HCT116 (cell line): ENCODE measurements at regions not wholly inside any gene's neighbourhood (a gene's known extent, or its start where the extent isn't known, plus 50 kb on each side); places are given as distances from the start of the nearest gene placed in this dataset.

ENCODE experiments used
- ATAC-seq: fragments of 200-7000 bp; cut with Tn5 transposase; 2 replicates; pipeline ENCODE4 v1.9.1; 2020; ENCODE audit warnings: mild to moderate bottlenecking, moderate library complexity
- BruUV-seq: library from RNA; stranded (reverse); fragments of 400-500 nt; replicated peaks from 2 replicates; lab custom pipeline; 2021; lab: Mats Ljungman, UMichigan
- CTCF ChIA-PET: fragments of 300-600 bp; sonication (Branson Sonifier 250); formaldehyde crosslinking; loops from one replicate; lab custom pipeline; 2021; ENCODE audit warnings: antibody characterized with exemption; lab: Charles Lee
- POLR2A ChIA-PET: fragments of 300-600, 350-600 bp; sonication (Branson Sonifier 250); formaldehyde crosslinking; loops from one replicate; lab custom pipeline; 2021; ENCODE audit warnings: antibody characterized with exemption; lab: Charles Lee
- RAD21 ChIA-PET, 2 experiments: fragments of 300-600 bp; sonication (Branson Sonifier 250); formaldehyde crosslinking; loops; one replicate each; lab custom pipeline; 2023; ENCODE audit warnings: low total read pairs in 2 of 2; ENCODE audit not compliant: uncharacterized antibody in 2 of 2, unreplicated experiment in 2 of 2, low non-redundant PET in 1 of 2; lab: Charles Lee
- DNase-seq: peaks from one replicate; pipeline ENCODE4 v3.0.0-alpha.2; 2010; ENCODE audit warnings: low read depth, low spot score
- H2AFZ ChIP-seq: fragments of 200-600 bp; shearing (Covaris generic), sonication (generic); 2 replicates; pipeline ENCODE4 v1.6.1; 2017; ENCODE audit warnings: low read depth, mixed run types, mixed read lengths, antibody characterized with exemption, low read length; ENCODE audit not compliant: poor library complexity, severe bottlenecking
- H3K27ac ChIP-seq: 2 replicates; pipeline ENCODE4 v1.5.1; 2012; ENCODE audit warnings: low read depth, low read length
- H3K27me3 ChIP-seq: fragments of 200-600 bp; sonication (generic); 2 replicates; pipeline ENCODE4 v1.6.1; 2016; ENCODE audit warnings: mixed run types, low read length, mixed read lengths; ENCODE audit not compliant: insufficient read depth
- H3K36me3 ChIP-seq, 2 experiments: fragments of 200-500 bp in 1 of 2; fragments of 200-600 bp in 1 of 2; sonication (Bioruptor generic) in 1 of 2; sonication (generic) in 1 of 2; 2 replicates each; pipeline versions ENCODE4 v1.5.1 to v1.6.1; 2014 to 2016; ENCODE audit warnings: low read length in 2 of 2, inconsistent platforms in 1 of 2, mixed read lengths in 1 of 2, mixed run types in 1 of 2; ENCODE audit not compliant: insufficient read depth in 2 of 2, control insufficient read depth in 1 of 2
- H3K4me1 ChIP-seq, 2 experiments: fragments of 200-600 bp in 1 of 2; sonication (generic) in 1 of 2; 2 replicates each; pipeline versions ENCODE4 v1.5.1 to v1.6.1; 2012 to 2017; ENCODE audit warnings: low read length in 2 of 2, inconsistent platforms in 1 of 2, mild to moderate bottlenecking in 1 of 2, mixed read lengths in 1 of 2, mixed run types in 1 of 2, moderate library complexity in 1 of 2; ENCODE audit not compliant: insufficient read depth in 2 of 2, control insufficient read depth in 1 of 2
- H3K4me2 ChIP-seq: fragments of 200-600 bp; sonication (generic); 2 replicates; pipeline ENCODE4 v1.6.1; 2017; ENCODE audit warnings: mixed run types, low read length, mixed read lengths
- H3K4me3 ChIP-seq, 2 experiments: fragments of 200-600 bp in 1 of 2; sonication (generic) in 1 of 2; replicated peaks in 1 of 2; 2 replicates each; pipeline ENCODE4 v1.5.1; 2011 to 2016; ENCODE audit warnings: low read length in 2 of 2, control low read depth in 1 of 2, low read depth in 1 of 2, mild to moderate bottlenecking in 1 of 2, mixed read lengths in 1 of 2, mixed run types in 1 of 2
- H3K79me2 ChIP-seq: fragments of 200-600 bp; sonication (generic); 2 replicates; pipeline ENCODE4 v1.6.1; 2017; ENCODE audit warnings: mild to moderate bottlenecking, mixed run types, low read length, moderate library complexity, mixed read lengths; ENCODE audit not compliant: insufficient read depth
- H3K9ac ChIP-seq: fragments of 200-600 bp; sonication (generic); 2 replicates; pipeline ENCODE4 v1.6.1; 2016; ENCODE audit warnings: low read length, mixed read lengths
- H3K9me2 ChIP-seq: fragments of 200-600 bp; sonication (generic), shearing (Covaris generic); 2 replicates; pipeline ENCODE4 v1.6.1; 2017; ENCODE audit warnings: mixed run types, mild to moderate bottlenecking, moderate library complexity; ENCODE audit not compliant: insufficient read depth
- H3K9me3 ChIP-seq, 2 experiments: fragments of 200-500 bp in 1 of 2; fragments of 200-600 bp in 1 of 2; sonication (Bioruptor generic) in 1 of 2; sonication (generic) in 1 of 2; 2 replicates each; pipeline ENCODE4 v1.6.1; 2014 to 2017; ENCODE audit warnings: low read length in 2 of 2, mixed read lengths in 2 of 2, inconsistent platforms in 1 of 2, low read depth in 1 of 2, mild to moderate bottlenecking in 1 of 2, mixed run types in 1 of 2, moderate library complexity in 1 of 2; ENCODE audit not compliant: control insufficient read depth in 1 of 2, insufficient read depth in 1 of 2
- H4K20me1 ChIP-seq: fragments of 200-600 bp; sonication (generic), shearing (Covaris generic); 2 replicates; pipeline ENCODE4 v1.6.1; 2017; ENCODE audit warnings: mixed run types, mild to moderate bottlenecking, moderate library complexity; ENCODE audit not compliant: insufficient read depth
- CBX3 ChIP-seq: IDR thresholded peaks from 2 replicates; pipeline ENCODE4 v1.6.1; 2012; ENCODE audit warnings: low read depth
- JUND ChIP-seq: IDR thresholded peaks from 2 replicates; pipeline ENCODE4 v1.6.1; 2012
- POLR2A ChIP-seq: IDR thresholded peaks from 2 replicates; pipeline ENCODE4 v1.7.0; 2011; ENCODE audit warnings: borderline replicate concordance; ENCODE audit not compliant: insufficient read depth, insufficient read length; ENCODE audit errors: extremely low read depth
- POLR2AphosphoS5 ChIP-seq: IDR thresholded peaks from 2 replicates; pipeline ENCODE4 v1.6.1; 2011; ENCODE audit warnings: mild to moderate bottlenecking, low read depth, low read length, moderate library complexity
- SIN3A ChIP-seq: IDR thresholded peaks from 2 replicates; pipeline ENCODE4 v1.6.1; 2012; ENCODE audit warnings: low read depth
- SP1 ChIP-seq: IDR thresholded peaks from 2 replicates; pipeline ENCODE4 v1.6.1; 2012; ENCODE audit warnings: low read depth
- SRF ChIP-seq: IDR thresholded peaks from 2 replicates; pipeline ENCODE4 v1.6.1; 2012; ENCODE audit warnings: low read depth
- TCF7L2 ChIP-seq: IDR thresholded peaks from 2 replicates; pipeline ENCODE4 v1.7.0; 2011; ENCODE audit warnings: borderline replicate concordance, inconsistent platforms; ENCODE audit not compliant: insufficient read depth, insufficient read length; ENCODE audit errors: extremely low read depth
- ZFX ChIP-seq: fragments of 450-650 bp; IDR thresholded peaks from 2 replicates; pipeline ENCODE4 v1.6.1; 2017
- ZNF274 ChIP-seq: fragments of 200-500 bp; sonication (Bioruptor generic); IDR thresholded peaks from 2 replicates; pipeline ENCODE4 v1.6.1; 2014; ENCODE audit warnings: mild to moderate bottlenecking, low read depth, low read length, inconsistent platforms
- intact Hi-C: fragments of 100-400 bp; cut with micrococcal nuclease; formaldehyde crosslinking; loops from 2 replicates; pipeline ENCODE4 v1.10.0; 2022

- no peak for TF ChIP-seq ZNF274
These were observed 452.7 kb downstream of the FOXO1 start (continued) for GRCh38 chr13:40213779-40214178.

GRCh38 chr13:40215311-40215710 is 451.1 kb downstream of the FOXO1 start:
- Histone ChIP-seq H3K4me2 (no peak overlapping the region), H3K4me3 (no peak overlapping the region), H3K79me2 (no peaks in the 10 kb centered on the region), H3K9me3 (no peaks in the 10 kb centered on the region), H3K27me3 (no peaks in the 10 kb centered on the region), H3K27ac (no peak overlapping the region), H3K9ac (no peak overlapping the region), H4K20me1 (no peaks in the 10 kb centered on the region), H2AFZ (no peak overlapping the region), H3K9me2 (no peaks in the 10 kb centered on the region), H3K36me3 (no peaks in the 10 kb centered on the region), H3K4me1 (no peaks in the 10 kb centered on the region)
- ChIA-PET CTCF (no interaction called here), RAD21 (no interaction called here), POLR2A (no interaction called here)
- intact Hi-C loops = no loop called here
- no TSS peak for BruUV-seq
- TF ChIP-seq SP1 (no peak), CBX3 (no peak), JUND (no peak), TCF7L2 (no peak), POLR2AphosphoS5 (no peak), POLR2A (no peak), SIN3A (no peak), ZFX (no peak)
- DNase-seq = no peak
- ATAC-seq = no peak

- no TSS peak for BruUV-seq
- no peak for ATAC-seq
- ChIA-PET CTCF (no interaction called here), POLR2A (no interaction called here), RAD21 (no interaction called here)
- H4K20me1 ChIP-seq = no peaks in the 10 kb centered on the region
- H3K4me1 ChIP-seq = no peaks in the 10 kb centered on the region
- H3K27me3 ChIP-seq = no peaks in the 10 kb centered on the region
- H3K36me3 ChIP-seq = no peaks in the 10 kb centered on the region
- no peaks in the 10 kb centered on the region for H3K9me3 ChIP-seq
- TF ChIP-seq SRF = no peak
- no peak for TF ChIP-seq CBX3
- TF ChIP-seq SIN3A = no peak
- DNase-seq = no peak
- intact Hi-C loops = no loop called here
- H3K9me2 ChIP-seq = no peaks in the 10 kb centered on the region
- no peak overlapping the region for H3K4me2 ChIP-seq
- no peak overlapping the region for H3K27ac ChIP-seq
- H3K9ac ChIP-seq = no peak overlapping the region
- H3K79me2 ChIP-seq = no peaks in the 10 kb centered on the region
- no peak overlapping the region for H2AFZ ChIP-seq
- no peak overlapping the region for H3K4me3 ChIP-seq
These were observed 450.7 kb downstream of the FOXO1 start for GRCh38 chr13:40215747-40216146.
